ENCODE measurements at regions not wholly inside any gene's neighbourhood (a gene's known extent, or its start where the extent isn't known, plus 50 kb on each side); places are given as distances from the start of the nearest gene placed in this dataset.
A peak's percentile ranks its signal among the peaks of the same experiment; 100 is the strongest.

GRCh38 chr14:105848570-105848969 lies 322.2 kb downstream of the TMEM121 start:
- DNase-seq (ENCODE audit: low spot score) = no peak
- TF ChIP-seq CTCF (IDR thresholded peaks at IDR 0.05; ENCODE audit: extremely low read depth, missing control alignments) = no peak

- peak; percentile 2 for DNase-seq (ENCODE audit: low spot score)
- TF ChIP-seq CTCF (IDR thresholded peaks at IDR 0.05; ENCODE audit: extremely low read depth, missing control alignments) = no peak
Observed at GRCh38 chr14:105849933-105850626, 323.7 kb downstream of the TMEM121 start.

DNA sequence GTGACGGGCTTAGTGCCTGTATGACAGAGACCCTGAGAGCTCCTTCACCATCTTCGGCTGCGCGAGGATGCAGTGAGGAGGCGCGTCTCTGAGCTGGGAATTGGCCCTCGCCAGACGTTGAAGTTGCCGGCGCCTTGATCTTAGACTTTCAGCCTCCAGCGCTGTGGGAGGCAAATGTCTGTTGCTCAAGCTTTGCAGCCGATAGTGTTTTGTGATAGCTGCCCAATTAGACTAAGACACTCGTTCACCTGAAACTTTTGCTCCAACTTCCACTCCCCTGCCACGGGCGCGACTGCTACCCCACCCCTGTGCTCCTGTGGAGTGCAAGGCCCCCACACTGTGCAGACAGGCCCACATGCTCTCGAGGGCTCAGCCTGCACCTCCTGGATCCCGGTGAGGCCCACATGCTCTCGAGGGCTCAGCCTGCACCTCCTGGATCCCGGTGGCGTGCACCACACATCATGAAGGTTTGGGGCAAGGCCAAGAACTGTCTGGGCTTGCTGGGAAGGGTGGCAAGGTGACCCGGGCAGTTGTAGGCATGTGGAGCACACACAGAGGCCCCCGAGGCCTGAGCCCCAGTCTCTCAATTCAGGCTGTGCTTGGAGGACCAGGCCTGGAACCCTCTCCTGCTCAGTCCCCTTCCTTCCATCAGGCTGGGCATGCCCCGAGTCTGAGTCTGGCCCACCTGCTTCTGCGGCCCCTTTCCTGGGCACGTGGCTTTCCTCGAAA lies 324.6 kb downstream of the TMEM121 start:
- DNase-seq (ENCODE audit: low spot score) = peak; percentile 0
- TF ChIP-seq CTCF (IDR thresholded peaks at IDR 0.05; ENCODE audit: extremely low read depth, missing control alignments) = no peak

DNA sequence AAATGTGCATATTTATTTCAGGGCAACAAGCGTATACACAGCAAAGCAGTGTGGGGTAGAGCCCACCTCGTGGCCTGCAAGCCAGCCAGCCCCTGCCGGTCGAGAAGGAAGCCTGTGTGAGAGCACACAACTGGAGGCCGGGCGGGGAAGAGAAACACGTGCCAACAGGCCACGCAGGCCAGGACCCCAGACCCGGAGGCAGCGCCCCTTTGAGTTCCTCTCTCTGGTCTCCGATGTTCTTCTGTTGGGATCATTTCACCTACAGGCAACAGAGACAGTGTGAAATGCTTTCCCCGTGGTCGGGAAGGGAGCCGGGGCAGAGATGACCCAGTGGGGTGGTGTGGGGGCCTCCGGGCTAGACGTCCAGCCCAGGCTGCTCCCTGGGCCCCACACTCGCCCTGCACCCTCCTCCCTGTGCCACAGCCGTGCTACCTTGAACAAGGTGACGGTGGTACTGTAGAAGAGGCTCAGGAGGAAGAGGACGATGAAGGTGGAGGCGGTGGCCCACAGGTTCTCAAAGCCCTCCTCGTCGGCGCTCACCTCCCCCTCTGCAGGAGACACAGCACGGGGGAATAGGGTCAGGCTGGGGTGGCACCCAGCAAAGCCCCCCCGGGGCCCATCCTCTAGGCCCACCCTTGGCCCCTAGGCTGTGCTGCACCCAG lies 325.5 kb downstream of the TMEM121 start:
- no peak for TF ChIP-seq CTCF (IDR thresholded peaks at IDR 0.05; ENCODE audit: extremely low read depth, missing control alignments)
- DNase-seq (ENCODE audit: low spot score) = peak; percentile 2

- DNase-seq (ENCODE audit: low spot score) = peak; percentile 2
- TF ChIP-seq CTCF (IDR thresholded peaks at IDR 0.05; ENCODE audit: extremely low read depth, missing control alignments) = no peak
Observed at GRCh38 chr14:105852378-105853088, 326.1 kb downstream of the TMEM121 start.

- no peak for TF ChIP-seq CTCF (IDR thresholded peaks at IDR 0.05; ENCODE audit: extremely low read depth, missing control alignments)
- peak; percentile 0 for DNase-seq (ENCODE audit: low spot score)
Observed at GRCh38 chr14:105853089-105853906, 326.9 kb downstream of the TMEM121 start.

All from GM20000 (cell line).